H9 (cell line): ENCODE measurements at regions not wholly inside any gene's neighbourhood (a gene's known extent, or its start where the extent isn't known, plus 50 kb on each side); places are given as distances from the start of the nearest gene placed in this dataset.

Experiments used
- DNase-seq: peaks from one replicate; pipeline ENCODE4 v3.0.0-alpha.2; 2017
- H2AFZ ChIP-seq: one replicate; pipeline ENCODE4 v1.6.1; 2013; ENCODE audit warnings: mild to moderate bottlenecking, low read length, control low read depth, moderate library complexity
- H2AK5ac ChIP-seq: 2 replicates; pipeline ENCODE4 v1.6.1; 2013; ENCODE audit warnings: low read length, control low read depth, mixed read lengths; ENCODE audit not compliant: insufficient read length
- H2BK120ac ChIP-seq: one replicate; pipeline ENCODE4 v1.6.1; 2013; ENCODE audit warnings: low read depth, mild to moderate bottlenecking, low read length, control low read depth, inconsistent platforms; ENCODE audit not compliant: poor library complexity, severe bottlenecking
- H2BK12ac ChIP-seq: 2 replicates; pipeline ENCODE4 v1.6.1; 2013; ENCODE audit warnings: low read length, control low read depth, mixed read lengths, low read depth; ENCODE audit not compliant: insufficient read length
- H2BK15ac ChIP-seq: 2 replicates; pipeline ENCODE4 v1.6.1; 2013; ENCODE audit warnings: low read depth, low read length, control low read depth
- H2BK20ac ChIP-seq: one replicate; pipeline ENCODE4 v1.6.1; 2013; ENCODE audit warnings: low read depth, mild to moderate bottlenecking, low read length, control low read depth, inconsistent platforms; ENCODE audit not compliant: poor library complexity, severe bottlenecking
- H2BK5ac ChIP-seq: 2 replicates; pipeline ENCODE4 v1.6.1; 2013; ENCODE audit warnings: low read length, control low read depth, mixed read lengths; ENCODE audit not compliant: insufficient read length
- H3K14ac ChIP-seq: 2 replicates; pipeline ENCODE4 v1.6.1; 2013; ENCODE audit warnings: low read length, control low read depth; ENCODE audit not compliant: insufficient read depth
- H3K18ac ChIP-seq: 2 replicates; pipeline ENCODE4 v1.6.1; 2013; ENCODE audit warnings: low read depth, mild to moderate bottlenecking, mixed read lengths, low read length, control low read depth; ENCODE audit not compliant: insufficient read length
- H3K23ac ChIP-seq: 2 replicates; pipeline ENCODE4 v1.6.1; 2013; ENCODE audit warnings: low read length, control low read depth, mixed read lengths, low read depth; ENCODE audit not compliant: insufficient read length
- H3K23me2 ChIP-seq: 2 replicates; pipeline ENCODE4 v1.6.1; 2013; ENCODE audit warnings: low read depth, mild to moderate bottlenecking, mixed read lengths, low read length, control low read depth; ENCODE audit not compliant: insufficient read length, poor library complexity, severe bottlenecking
- H3K27ac ChIP-seq: 2 replicates; pipeline ENCODE4 v1.5.1; 2013; ENCODE audit warnings: low read length, control low read depth, mixed read lengths, low read depth; ENCODE audit not compliant: insufficient read length
- H3K27me3 ChIP-seq: 2 replicates; pipeline ENCODE4 v1.6.1; 2013; ENCODE audit warnings: low read length, control low read depth, inconsistent platforms; ENCODE audit not compliant: insufficient read depth
- H3K4ac ChIP-seq: 2 replicates; pipeline ENCODE4 v1.6.1; 2013; ENCODE audit warnings: low read depth, mild to moderate bottlenecking, control low read depth, inconsistent platforms, low read length, moderate library complexity
- H3K4me1 ChIP-seq: 2 replicates; pipeline ENCODE4 v1.6.1; 2013; ENCODE audit warnings: low read length, control low read depth, inconsistent platforms; ENCODE audit not compliant: insufficient read depth
- H3K4me2 ChIP-seq: 2 replicates; pipeline ENCODE4 v1.6.1; 2013; ENCODE audit warnings: low read length, control low read depth, mixed read lengths; ENCODE audit not compliant: insufficient read length, insufficient read depth
- H3K56ac ChIP-seq: 2 replicates; pipeline ENCODE4 v1.6.1; 2013; ENCODE audit warnings: low read depth, mild to moderate bottlenecking, mixed read lengths, low read length, control low read depth; ENCODE audit not compliant: insufficient read length
- H3K79me1 ChIP-seq: 2 replicates; pipeline ENCODE4 v1.6.1; 2013; ENCODE audit warnings: low read depth, mild to moderate bottlenecking, moderate library complexity, low read length, control low read depth, inconsistent platforms; ENCODE audit not compliant: insufficient read depth, poor library complexity, severe bottlenecking
- H3K79me2 ChIP-seq: 2 replicates; pipeline ENCODE4 v1.6.1; 2013; ENCODE audit warnings: low read length, control low read depth, inconsistent platforms; ENCODE audit not compliant: insufficient read depth
- H3K9ac ChIP-seq: 2 replicates; pipeline ENCODE4 v1.6.1; 2013; ENCODE audit warnings: low read length, control low read depth, mixed read lengths; ENCODE audit not compliant: insufficient read length; ENCODE audit errors: extremely low read depth
- H3K9me3 ChIP-seq: one replicate; pipeline ENCODE4 v1.6.1; 2013; ENCODE audit warnings: low read depth, low read length, inconsistent platforms; ENCODE audit not compliant: control insufficient read depth
- H3T11ph ChIP-seq: one replicate; pipeline ENCODE4 v1.6.1; 2013; ENCODE audit warnings: mild to moderate bottlenecking, low read length, control low read depth, inconsistent platforms
- H4K20me1 ChIP-seq: one replicate; pipeline ENCODE4 v1.6.1; 2013; ENCODE audit not compliant: control insufficient read depth, insufficient read length, insufficient read depth
- H4K5ac ChIP-seq: 2 replicates; pipeline ENCODE4 v1.6.1; 2013; ENCODE audit warnings: low read depth, mild to moderate bottlenecking, mixed read lengths, low read length, control low read depth; ENCODE audit not compliant: insufficient read length
- H4K8ac ChIP-seq: replicated peaks from 2 replicates; pipeline ENCODE4 v1.6.1; 2013; ENCODE audit warnings: low read length, control low read depth, mixed read lengths, low read depth; ENCODE audit not compliant: insufficient read length
- H4K91ac ChIP-seq: 2 replicates; pipeline ENCODE4 v1.6.1; 2013; ENCODE audit warnings: low read depth, mild to moderate bottlenecking, moderate library complexity, mixed read lengths, low read length, control low read depth; ENCODE audit not compliant: insufficient read length
- H3K27ac Mint-ChIP-seq, 3 experiments: 2 replicates in 2 of 3; 3 replicates in 1 of 3; pipeline ENCODE4 v1.8.0; 2020 to 2021; ENCODE audit warnings: mixed read lengths in 3 of 3, mild to moderate bottlenecking in 1 of 3, moderate library complexity in 1 of 3
- H3K27me3 Mint-ChIP-seq: 2 replicates; pipeline ENCODE4 v1.8.0; 2021; ENCODE audit warnings: low read depth, mild to moderate bottlenecking, moderate library complexity, mixed read lengths
- H3K36me3 Mint-ChIP-seq, 3 experiments: 2 replicates in 2 of 3; 3 replicates in 1 of 3; pipeline ENCODE4 v1.8.0; 2020 to 2021; ENCODE audit warnings: low read depth in 3 of 3, mixed read lengths in 3 of 3; ENCODE audit not compliant: insufficient read depth in 1 of 3
- H3K4me1 Mint-ChIP-seq, 2 experiments: 2 replicates each; pipeline ENCODE4 v1.8.0; 2020; ENCODE audit warnings: mixed read lengths in 2 of 2
- H3K4me3 Mint-ChIP-seq, 2 experiments: 2 replicates in 1 of 2; 3 replicates in 1 of 2; pipeline ENCODE4 v1.8.0; 2020 to 2021; ENCODE audit warnings: mild to moderate bottlenecking in 2 of 2, mixed read lengths in 2 of 2, moderate library complexity in 1 of 2
- H3K9me3 Mint-ChIP-seq, 2 experiments: 2 replicates in 1 of 2; 3 replicates in 1 of 2; pipeline ENCODE4 v1.8.0; 2020; ENCODE audit warnings: mild to moderate bottlenecking in 2 of 2, mixed read lengths in 2 of 2, moderate library complexity in 1 of 2
- CTCF ChIP-seq: fragments of 200-600 bp; sonication (generic); conservative IDR thresholded peaks from 3 replicates; pipeline ENCODE4 v1.8.0; 2021; ENCODE audit warnings: antibody characterized with exemption, mild to moderate bottlenecking
- WGBS: extraction: QIAGEN DNeasy Blood & Tissue Kit; methylation state at CpG from one replicate; pipeline ENCODE4 v1.1.7; 2013; ENCODE audit warnings: missing lambda C conversion rate, low lambda C conversion rate, mixed read lengths; ENCODE audit not compliant: insufficient read length; ENCODE audit errors: extremely low coverage; 5-methylcytosine and 5-hydroxymethylcytosine counted together

GRCh38 chr11:13145461-13145860 lies 132.1 kb upstream of the BMAL1 start:
- Histone ChIP-seq H3K23ac (no peak overlapping the region), H2AFZ (no peak overlapping the region), H3K27me3 (no peaks in the 10 kb centered on the region), H3T11ph (no peak overlapping the region), H3K4me2 (no peak overlapping the region), H4K8ac (no peak overlapping the region), H2AK5ac (no peak overlapping the region), H4K20me1 (no peaks in the 10 kb centered on the region), H3K79me1 (no peaks in the 10 kb centered on the region), H3K4me1 (no peaks in the 10 kb centered on the region), H2BK20ac (no peak overlapping the region), H4K5ac (no peak overlapping the region), H3K23me2 (no peaks in the 10 kb centered on the region), H3K9me3 (no peaks in the 10 kb centered on the region), H3K4ac (no peak overlapping the region), H3K18ac (no peak overlapping the region), H3K27ac (no peak overlapping the region), H3K14ac (no peak overlapping the region), H3K9ac (no peak overlapping the region), H3K79me2 (no peaks in the 10 kb centered on the region), H4K91ac (no peak overlapping the region), H2BK120ac (no peak overlapping the region), H2BK12ac (no peak overlapping the region), H2BK15ac (no peak overlapping the region), H2BK5ac (no peak overlapping the region), H3K56ac (no peak overlapping the region)
- TF ChIP-seq CTCF = peak; percentile 44; the same call in 2 of the 3 replicates
- Mint-ChIP-seq H3K27me3 (peaks cover 2% of the 10 kb centered on the region), H3K36me3 (no peaks in the 10 kb centered on the region), H3K4me1 (peaks cover 2 to 6% of the 10 kb centered on the region in 2 experiments; a peak in 3 of 4 replicates), H3K9me3 (no peaks in the 10 kb centered on the region), H3K4me3 (no peak overlapping the region), H3K27ac (no peak overlapping the region)
- WGBS = no CpG with 5 or more reads among the region's 2 CpGs
- DNase-seq = no peak
